ENCODE measurements at regions not wholly inside any gene's neighbourhood (a gene's known extent, or its start where the extent isn't known, plus 50 kb on each side); places are given as distances from the start of the nearest gene placed in this dataset.

GRCh38 chr16:64375391-64375980 lies 746.4 kb downstream of the CDH11 start:
- Histone ChIP-seq H3K27me3 (no peaks in the 10 kb centered on the region), H3K9me3 (no peaks in the 10 kb centered on the region)
- DNase-seq: no peak

DNA sequence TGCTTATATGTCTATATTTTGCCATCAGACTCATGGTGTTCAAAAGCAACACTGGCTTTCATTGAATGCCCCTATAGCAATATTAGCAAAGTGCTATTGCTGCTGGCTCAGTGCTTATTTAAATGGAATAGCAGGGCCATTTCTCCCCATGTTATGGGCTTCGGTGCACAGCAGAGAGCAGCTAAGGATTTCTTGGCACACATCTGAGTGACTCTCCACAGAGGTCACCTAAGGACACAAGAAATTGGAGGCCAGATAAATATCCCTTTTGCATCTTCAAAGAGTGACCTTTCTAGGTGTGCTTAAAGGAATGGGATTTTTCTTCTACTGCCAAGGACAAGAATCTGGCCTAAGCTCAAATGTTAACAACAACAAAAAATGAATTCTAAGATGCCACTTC lies 751.8 kb downstream of the CDH11 start:
- Histone ChIP-seq H3K27ac (no peak overlapping the region), H3K27me3 (no peaks in the 10 kb centered on the region), H3K4me1 (no peaks in the 10 kb centered on the region), H3K9me3 (no peaks in the 10 kb centered on the region), H3K4me3 (no peak overlapping the region), H3K36me3 (no peaks in the 10 kb centered on the region)
- no peak for TF ChIP-seq POLR2A (IDR thresholded peaks at IDR 0.05)
- TF ChIP-seq, protein P1, sequence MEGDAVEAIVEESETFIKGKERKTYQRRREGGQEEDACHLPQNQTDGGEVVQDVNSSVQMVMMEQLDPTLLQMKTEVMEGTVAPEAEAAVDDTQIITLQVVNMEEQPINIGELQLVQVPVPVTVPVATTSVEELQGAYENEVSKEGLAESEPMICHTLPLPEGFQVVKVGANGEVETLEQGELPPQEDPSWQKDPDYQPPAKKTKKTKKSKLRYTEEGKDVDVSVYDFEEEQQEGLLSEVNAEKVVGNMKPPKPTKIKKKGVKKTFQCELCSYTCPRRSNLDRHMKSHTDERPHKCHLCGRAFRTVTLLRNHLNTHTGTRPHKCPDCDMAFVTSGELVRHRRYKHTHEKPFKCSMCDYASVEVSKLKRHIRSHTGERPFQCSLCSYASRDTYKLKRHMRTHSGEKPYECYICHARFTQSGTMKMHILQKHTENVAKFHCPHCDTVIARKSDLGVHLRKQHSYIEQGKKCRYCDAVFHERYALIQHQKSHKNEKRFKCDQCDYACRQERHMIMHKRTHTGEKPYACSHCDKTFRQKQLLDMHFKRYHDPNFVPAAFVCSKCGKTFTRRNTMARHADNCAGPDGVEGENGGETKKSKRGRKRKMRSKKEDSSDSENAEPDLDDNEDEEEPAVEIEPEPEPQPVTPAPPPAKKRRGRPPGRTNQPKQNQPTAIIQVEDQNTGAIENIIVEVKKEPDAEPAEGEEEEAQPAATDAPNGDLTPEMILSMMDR (IDR thresholded peaks at IDR 0.05): no peak
- DNase-seq: no peak

More at GRCh38 chr16:64375391-64375980, 746.4 kb downstream of the CDH11 start:
- no peaks in the 10 kb centered on the region for H3K4me1 ChIP-seq
- no peaks in the 10 kb centered on the region for H3K36me3 ChIP-seq
- no peak overlapping the region for H3K27ac ChIP-seq
- no peak overlapping the region for H3K4me3 ChIP-seq
- TF ChIP-seq, protein P1 (IDR thresholded peaks at IDR 0.05): no peak
- TF ChIP-seq POLR2A (IDR thresholded peaks at IDR 0.05): no peak

DNA sequence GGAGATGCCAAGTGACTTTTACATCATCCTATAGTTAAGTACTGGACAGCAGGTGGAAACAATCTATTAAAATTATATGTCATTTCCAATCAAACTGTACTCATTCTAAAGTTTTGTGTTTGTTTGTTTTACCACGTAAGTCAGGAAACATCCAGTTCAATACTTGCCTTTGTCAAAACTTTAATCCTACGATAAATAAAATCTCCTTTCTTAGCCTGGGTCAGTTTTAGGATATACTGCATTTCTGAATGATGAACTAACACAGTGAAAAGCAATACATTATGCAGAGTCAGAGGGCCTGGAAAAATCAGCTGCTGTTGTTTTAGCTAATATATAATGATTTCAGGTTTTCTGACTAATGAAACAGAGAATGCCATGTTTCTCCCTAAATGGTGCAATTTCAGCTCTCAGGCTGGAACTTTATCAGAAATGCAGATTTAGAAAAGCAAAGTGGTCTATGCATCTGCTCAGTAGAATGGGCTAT lies 756.4 kb downstream of the CDH11 start:
- no peaks in the 10 kb centered on the region for H3K9me3 ChIP-seq
- H3K27ac ChIP-seq: no peak overlapping the region
- H3K4me1 ChIP-seq: no peaks in the 10 kb centered on the region
- TF ChIP-seq, protein P1 (IDR thresholded peaks at IDR 0.05): no peak
- TF ChIP-seq POLR2A (IDR thresholded peaks at IDR 0.05): no peak
- H3K4me3 ChIP-seq: no peak overlapping the region
- H3K36me3 ChIP-seq: no peaks in the 10 kb centered on the region
- no peak for DNase-seq
- H3K27me3 ChIP-seq: no peaks in the 10 kb centered on the region

GRCh38 chr16:64364894-64365293 lies 757.0 kb downstream of the CDH11 start:
- Histone ChIP-seq H3K9me3 (no peaks in the 10 kb centered on the region), H3K27ac (no peak overlapping the region), H3K36me3 (no peaks in the 10 kb centered on the region), H3K4me3 (no peak overlapping the region), H3K27me3 (no peaks in the 10 kb centered on the region), H3K4me1 (no peaks in the 10 kb centered on the region)
- TF ChIP-seq, protein P1 (IDR thresholded peaks at IDR 0.05): no peak
- no peak for TF ChIP-seq POLR2A (IDR thresholded peaks at IDR 0.05)
- DNase-seq: no peak

- DNase-seq: no peak
- Histone ChIP-seq H3K27ac (no peak overlapping the region), H3K4me1 (no peaks in the 10 kb centered on the region), H3K9me3 (no peaks in the 10 kb centered on the region), H3K4me3 (no peak overlapping the region), H3K36me3 (no peaks in the 10 kb centered on the region), H3K27me3 (no peaks in the 10 kb centered on the region)
- TF ChIP-seq, protein P1 (IDR thresholded peaks at IDR 0.05): no peak
- TF ChIP-seq POLR2A (IDR thresholded peaks at IDR 0.05): no peak
These were observed 757.4 kb downstream of the CDH11 start for GRCh38 chr16:64364416-64364815.

GRCh38 chr16:64364016-64364415 lies 757.8 kb downstream of the CDH11 start:
- Histone ChIP-seq H3K27ac (no peak overlapping the region), H3K27me3 (no peaks in the 10 kb centered on the region), H3K4me3 (no peak overlapping the region), H3K4me1 (no peaks in the 10 kb centered on the region), H3K36me3 (no peaks in the 10 kb centered on the region), H3K9me3 (no peaks in the 10 kb centered on the region)
- DNase-seq: no peak
- TF ChIP-seq, protein P1 (IDR thresholded peaks at IDR 0.05): no peak
- TF ChIP-seq POLR2A (IDR thresholded peaks at IDR 0.05): no peak
